Spleen (tissue), 11 donors: ENCODE measurements at regions not wholly inside any gene's neighbourhood (a gene's known extent, or its start where the extent isn't known, plus 50 kb on each side); places are given as distances from the start of the nearest gene placed in this dataset.

Source experiments
- DNase-seq: peaks from one replicate; pipeline ENCODE4 v3.0.0-alpha.2; 2020
- H3K27ac ChIP-seq, 8 donors: fragments of 200-600 bp; sonication (generic) in 7 of 8; 1 replicate in 4 of 8; 2 replicates in 4 of 8; pipeline versions ENCODE4 v1.5.0 to v1.8.0; 2016 to 2021; ENCODE audit warnings: inconsistent platforms in 4 of 8, mild to moderate bottlenecking in 4 of 8, moderate library complexity in 1 of 8
- H3K27me3 ChIP-seq, 7 donors: fragments of 200-600 bp; sonication (generic) in 6 of 7; replicated peaks in 1 of 7; 1 replicate in 4 of 7; 2 replicates in 3 of 7; pipeline versions ENCODE4 v1.5.0 to v1.8.0; 2016 to 2021; ENCODE audit warnings: inconsistent platforms in 3 of 7, mild to moderate bottlenecking in 1 of 7
- H3K36me3 ChIP-seq, 6 donors: fragments of 200-600 bp; sonication (generic) in 5 of 6; 1 replicate in 4 of 6; 2 replicates in 2 of 6; pipeline versions ENCODE4 v1.5.0 to v1.8.0; 2016 to 2021; ENCODE audit warnings: inconsistent platforms in 2 of 6
- H3K4me1 ChIP-seq, 6 donors: fragments of 200-600 bp; sonication (generic) in 5 of 6; 1 replicate in 3 of 6; 2 replicates in 3 of 6; pipeline versions ENCODE4 v1.5.0 to v1.8.0; 2016 to 2021; ENCODE audit warnings: inconsistent platforms in 3 of 6
- H3K4me3 ChIP-seq, 8 donors: fragments of 200-600 bp; sonication (generic) in 7 of 8; 1 replicate in 4 of 8; 2 replicates in 4 of 8; pipeline versions ENCODE4 v1.5.0 to v1.8.0; 2016 to 2021; ENCODE audit warnings: inconsistent platforms in 4 of 8, mild to moderate bottlenecking in 4 of 8, moderate library complexity in 2 of 8
- H3K9me3 ChIP-seq, 8 donors: fragments of 200-600 bp; sonication (generic) in 7 of 8; 1 replicate in 4 of 8; 2 replicates in 4 of 8; pipeline versions ENCODE4 v1.5.0 to v1.8.0; 2016 to 2021; ENCODE audit warnings: inconsistent platforms in 4 of 8
- POLR2A ChIP-seq, 3 donors: fragments of 450-650 bp; IDR thresholded peaks; one replicate each; pipeline ENCODE4 v1.5.1; 2017; ENCODE audit warnings: antibody characterized with exemption in 3 of 3, mild to moderate bottlenecking in 1 of 3
- POLR2AphosphoS5 ChIP-seq, 3 donors: sonication (generic); formaldehyde crosslinking; IDR thresholded peaks; one replicate each; pipeline ENCODE4 v1.5.1; 2017; ENCODE audit warnings: antibody characterized with exemption in 3 of 3
- WGBS, 5 donors: extraction: QIAGEN DNeasy Blood & Tissue Kit in 3 of 5; methylation state at CpG; one replicate each; pipeline versions ENCODE4 v1.1.5 to v1.1.7; 2013 to 2018; 5-methylcytosine and 5-hydroxymethylcytosine counted together
- intact Hi-C: fragments of 100-400 bp; cut with DNase I; formaldehyde crosslinking; loops from one replicate; pipeline ENCODE4 v1.15.0; 2023; ENCODE audit warnings: low total_unique reads
- TF ChIP-seq, protein P1 (sequence below), 11 experiments: fragments of 200-600 bp in 7 of 11; fragments of 450-650 bp in 4 of 11; sonication (generic) in 4 of 11; IDR thresholded peaks in 8 of 11; conservative IDR thresholded peaks in 3 of 11; 1 replicate in 7 of 11; 2 replicates in 4 of 11; pipeline versions ENCODE4 v1.4.0 to v1.8.0; 2016 to 2021; ENCODE audit warnings: antibody characterized with exemption in 11 of 11, inconsistent platforms in 4 of 11, mild to moderate bottlenecking in 1 of 11
- donor health status: healthy with polysubstance abuse.
- donor health status: DM: no; HTN: no; CAD: no; lungs with moderate emphysema.
- donor health status: DM: no; HTN: no; CAD: no.
- donor health status: Bipolar disorder and iron deficiency.
- donor health status: healthy.
- donor health status: DM: no; HTN: no; CAD: no.
- donor health status: DM: yes; HTN: yes; CAD: no.

DNA sequence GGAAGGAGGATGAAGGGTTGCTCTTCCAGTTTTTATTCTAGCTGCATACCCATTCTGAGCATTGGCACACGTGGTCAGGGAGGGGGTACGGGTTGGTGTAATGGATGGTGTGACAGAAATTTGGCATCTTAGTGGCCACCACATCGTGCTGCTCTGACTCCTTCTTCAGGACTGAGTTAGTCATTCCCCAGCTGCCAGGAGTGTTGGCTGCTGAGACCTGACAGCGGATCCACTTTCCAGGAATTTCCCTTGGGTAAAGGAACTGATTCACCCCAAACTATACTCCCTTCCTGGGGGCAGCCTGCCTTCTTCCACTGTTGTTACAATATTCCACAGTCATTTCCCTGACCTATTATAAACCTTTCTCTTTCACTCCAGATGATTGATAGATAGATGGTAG lies 595.5 kb upstream of the KLHL1 start:
- Histone ChIP-seq H3K4me3 (no peak overlapping the region), H3K36me3 (no peaks in the 10 kb centered on the region), H3K27me3 (no peaks in the 10 kb centered on the region), H3K4me1 (no peaks in the 10 kb centered on the region), H3K9me3 (peaks cover 0 to 7% (median 0%) of the 10 kb centered on the region in 8 donors), H3K27ac (no peak overlapping the region)
- intact Hi-C loops: no loop called here
- 73 to 84% (median 75%) methylated on average over 4 of the region's 4 CpGs for WGBS, 5 donors
- TF ChIP-seq, protein P1, sequence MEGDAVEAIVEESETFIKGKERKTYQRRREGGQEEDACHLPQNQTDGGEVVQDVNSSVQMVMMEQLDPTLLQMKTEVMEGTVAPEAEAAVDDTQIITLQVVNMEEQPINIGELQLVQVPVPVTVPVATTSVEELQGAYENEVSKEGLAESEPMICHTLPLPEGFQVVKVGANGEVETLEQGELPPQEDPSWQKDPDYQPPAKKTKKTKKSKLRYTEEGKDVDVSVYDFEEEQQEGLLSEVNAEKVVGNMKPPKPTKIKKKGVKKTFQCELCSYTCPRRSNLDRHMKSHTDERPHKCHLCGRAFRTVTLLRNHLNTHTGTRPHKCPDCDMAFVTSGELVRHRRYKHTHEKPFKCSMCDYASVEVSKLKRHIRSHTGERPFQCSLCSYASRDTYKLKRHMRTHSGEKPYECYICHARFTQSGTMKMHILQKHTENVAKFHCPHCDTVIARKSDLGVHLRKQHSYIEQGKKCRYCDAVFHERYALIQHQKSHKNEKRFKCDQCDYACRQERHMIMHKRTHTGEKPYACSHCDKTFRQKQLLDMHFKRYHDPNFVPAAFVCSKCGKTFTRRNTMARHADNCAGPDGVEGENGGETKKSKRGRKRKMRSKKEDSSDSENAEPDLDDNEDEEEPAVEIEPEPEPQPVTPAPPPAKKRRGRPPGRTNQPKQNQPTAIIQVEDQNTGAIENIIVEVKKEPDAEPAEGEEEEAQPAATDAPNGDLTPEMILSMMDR (IDR thresholded peaks at IDR 0.05 in 8 of 11, conservative IDR thresholded peaks at IDR 0.05 in 3 of 11): no peak
- TF ChIP-seq POLR2AphosphoS5 (IDR thresholded peaks at IDR 0.05) (no peak), POLR2A (IDR thresholded peaks at IDR 0.05) (no peak)
- DNase-seq: no peak

DNA sequence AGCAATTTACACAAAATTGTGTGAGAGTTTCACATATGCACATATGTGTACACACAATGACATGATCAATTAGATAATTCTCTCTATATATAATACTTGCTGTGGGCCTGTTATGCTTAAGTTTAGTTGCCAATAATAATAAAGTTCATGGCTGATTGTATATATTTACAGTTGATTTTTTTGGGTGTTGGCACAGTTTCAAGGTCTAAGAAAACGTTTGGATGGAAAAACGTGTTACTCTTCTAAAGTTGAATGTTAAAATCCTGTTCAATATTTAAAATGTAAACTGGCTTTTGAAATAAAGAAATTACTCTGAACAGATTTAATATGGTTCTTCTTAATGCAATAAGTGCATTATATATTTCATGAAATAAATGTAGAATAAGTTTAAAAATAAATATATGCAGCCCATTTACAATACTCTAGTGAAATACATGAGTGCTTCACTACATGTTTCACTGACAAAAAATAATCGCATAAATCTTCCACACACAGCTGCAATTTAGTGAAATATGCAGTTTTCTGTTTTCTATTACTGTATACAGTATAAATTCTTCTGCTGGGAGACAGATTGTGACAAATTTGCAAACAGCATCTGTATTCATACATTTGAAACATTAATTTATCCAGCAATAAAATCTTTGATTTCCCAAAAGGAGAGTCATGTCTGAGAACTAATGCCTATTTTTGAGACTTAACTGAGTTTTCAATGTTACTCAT lies 586.9 kb upstream of the KLHL1 start:
- no peak overlapping the region for H3K4me3 ChIP-seq
- DNase-seq: no peak
- no peak overlapping the region for H3K27ac ChIP-seq
- intact Hi-C loops: no loop called here
- H3K27me3 ChIP-seq: no peaks in the 10 kb centered on the region
- no peak for TF ChIP-seq POLR2A (IDR thresholded peaks at IDR 0.05)
- no peak for TF ChIP-seq POLR2AphosphoS5 (IDR thresholded peaks at IDR 0.05)
- TF ChIP-seq, protein P1 (IDR thresholded peaks at IDR 0.05 in 8 of 11, conservative IDR thresholded peaks at IDR 0.05 in 3 of 11): no peak
- H3K4me1 ChIP-seq: no peaks in the 10 kb centered on the region
- peaks cover 0 to 6% (median under 1%) of the 10 kb centered on the region in 8 donors for H3K9me3 ChIP-seq
- no peaks in the 10 kb centered on the region for H3K36me3 ChIP-seq
- 55 to 78% (median 64%) methylated on average over 3 of the region's 3 CpGs for WGBS, 5 donors

DNA sequence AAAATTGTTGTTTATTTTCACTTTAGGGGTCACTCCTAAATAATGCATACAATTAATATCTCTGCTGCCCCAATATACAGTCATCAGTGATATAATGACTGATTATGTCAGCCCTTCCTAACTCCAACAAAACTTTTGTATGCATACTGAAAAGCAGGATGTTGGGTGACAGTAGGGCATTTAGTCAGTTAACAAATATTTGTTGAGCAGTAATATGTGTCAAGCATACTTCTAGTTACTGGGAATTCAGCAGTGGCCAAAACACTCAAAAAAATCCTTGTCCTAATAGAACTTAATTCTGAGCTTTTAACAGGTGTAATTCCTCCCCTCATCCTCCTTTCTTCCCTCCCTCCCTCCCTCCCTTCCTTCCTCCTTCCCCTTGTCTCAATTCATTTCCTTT lies 560.7 kb upstream of the KLHL1 start:
- no peak overlapping the region for H3K4me3 ChIP-seq
- intact Hi-C loops: loop anchor here (5.0 kb wide), 1 partner anchor 48 kb away; no protein-coding TSS in a partner anchor
- no peak for DNase-seq
- H3K36me3 ChIP-seq: no peaks in the 10 kb centered on the region
- H3K4me1 ChIP-seq: no peaks in the 10 kb centered on the region
- no peak for TF ChIP-seq POLR2AphosphoS5 (IDR thresholded peaks at IDR 0.05)
- TF ChIP-seq, protein P1 (IDR thresholded peaks at IDR 0.05 in 8 of 11, conservative IDR thresholded peaks at IDR 0.05 in 3 of 11): no peak
- no peak for TF ChIP-seq POLR2A (IDR thresholded peaks at IDR 0.05)
- no peaks in the 10 kb centered on the region for H3K27me3 ChIP-seq
- H3K27ac ChIP-seq: no peak overlapping the region
- H3K9me3 ChIP-seq: peaks cover 0 to 8% (median under 1%) of the 10 kb centered on the region in 8 donors

DNA sequence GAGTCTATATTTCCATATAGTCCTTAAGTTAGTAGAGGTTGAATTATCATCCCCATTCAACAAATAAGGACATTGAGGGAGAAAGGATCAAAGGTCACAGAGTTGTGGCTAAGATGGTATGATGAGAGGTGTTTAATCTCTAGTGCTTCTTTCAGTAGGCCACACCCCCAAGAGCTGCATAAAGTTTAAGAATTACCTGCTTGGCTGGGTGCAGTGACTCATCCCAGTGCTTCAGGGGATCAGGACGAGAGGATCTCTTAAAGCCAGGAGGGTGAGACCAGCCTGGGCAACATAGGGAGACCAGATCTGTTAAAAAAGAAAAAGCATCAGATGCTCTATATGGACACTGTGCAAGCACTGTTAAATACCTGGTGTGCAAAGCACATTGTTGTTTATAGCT lies 560.0 kb upstream of the KLHL1 start:
- Histone ChIP-seq H3K9me3 (peaks cover 0 to 8% (median 0%) of the 10 kb centered on the region in 8 donors), H3K27me3 (no peaks in the 10 kb centered on the region), H3K4me3 (no peak overlapping the region), H3K27ac (no peak overlapping the region), H3K4me1 (no peaks in the 10 kb centered on the region), H3K36me3 (no peaks in the 10 kb centered on the region)
- TF ChIP-seq, protein P1 (IDR thresholded peaks at IDR 0.05 in 8 of 11, conservative IDR thresholded peaks at IDR 0.05 in 3 of 11): no peak
- TF ChIP-seq POLR2AphosphoS5 (IDR thresholded peaks at IDR 0.05): no peak
- TF ChIP-seq POLR2A (IDR thresholded peaks at IDR 0.05): no peak
- WGBS, 5 donors: 65 to 87% (median 81%) methylated on average over 1 of the region's 1 CpG
- no peak for DNase-seq
- intact Hi-C loops: loop anchor here (5.0 kb wide), 1 partner anchor 49 kb away; no protein-coding TSS in a partner anchor
